GM12891 (cell line): ENCODE measurements at regions not wholly inside any gene's neighbourhood (a gene's known extent, or its start where the extent isn't known, plus 50 kb on each side); places are given as distances from the start of the nearest gene placed in this dataset.

Experiments
- POLR2A ChIP-seq: IDR thresholded peaks from 2 replicates; pipeline ENCODE4 v1.6.1; 2011; ENCODE audit warnings: low read depth, low read length, control low read depth
- POLR2AphosphoS5 ChIP-seq: IDR thresholded peaks from 2 replicates; pipeline ENCODE4 v1.6.1; 2011; ENCODE audit warnings: low read depth, low read length, control low read depth
- POU2F2 ChIP-seq: IDR thresholded peaks from 2 replicates; pipeline ENCODE4 v1.6.1; 2011; ENCODE audit warnings: low read depth, mild to moderate bottlenecking, control low read depth, low read length, moderate library complexity
- SPI1 ChIP-seq: IDR thresholded peaks from 2 replicates; pipeline ENCODE4 v1.6.1; 2011; ENCODE audit warnings: low read depth, low read length, control low read depth

- TF ChIP-seq POLR2AphosphoS5 = no peak
- TF ChIP-seq POLR2A = no peak
- no peak for TF ChIP-seq SPI1
- no peak for TF ChIP-seq POU2F2
Observed at GRCh38 chrX:148309413-148309812, 191.0 kb upstream of the AFF2 start.
